Gastroesophageal sphincter (tissue), 4 donors: ENCODE measurements at regions not wholly inside any gene's neighbourhood (a gene's known extent, or its start where the extent isn't known, plus 50 kb on each side); places are given as distances from the start of the nearest gene placed in this dataset.

Experiments
- ATAC-seq: fragments of 150-250 bp; one replicate; pipeline ENCODE4 v1.9.1; 2016; ENCODE audit warnings: mild to moderate bottlenecking, moderate library complexity
- H3K27ac ChIP-seq, 4 donors: fragments of 200-600 bp; sonication (generic) in 3 of 4; 1 replicate in 3 of 4; 2 replicates in 1 of 4; pipeline ENCODE4 v1.5.1; 2016 to 2019
- H3K27me3 ChIP-seq: fragments of 200-600 bp; sonication (generic); one replicate; pipeline ENCODE4 v1.5.1; 2019
- H3K36me3 ChIP-seq, 2 donors: fragments of 200-600 bp; sonication (generic); one replicate each; pipeline ENCODE4 v1.5.1; 2019; ENCODE audit warnings: control low read depth in 1 of 2
- H3K4me1 ChIP-seq, 3 donors: fragments of 200-600 bp; sonication (generic); 1 replicate in 2 of 3; 2 replicates in 1 of 3; pipeline ENCODE4 v1.5.1; 2016 to 2019; ENCODE audit warnings: control low read depth in 2 of 3
- H3K4me3 ChIP-seq, 2 donors: fragments of 200-600 bp; sonication (generic); one replicate each; pipeline ENCODE4 v1.5.1; 2019; ENCODE audit warnings: mild to moderate bottlenecking in 1 of 2, moderate library complexity in 1 of 2
- H3K9me3 ChIP-seq, 3 donors: fragments of 200-600 bp; sonication (generic); one replicate each; pipeline ENCODE4 v1.5.1; 2017 to 2019; ENCODE audit warnings: control low read depth in 2 of 3
- CTCF ChIP-seq, 4 experiments: fragments of 200-600 bp in 2 of 4; fragments of 450-650 bp in 2 of 4; sonication (generic) in 1 of 4; IDR thresholded peaks; one replicate each; pipeline ENCODE4 v1.5.1; 2017 to 2019; ENCODE audit warnings: antibody characterized with exemption in 4 of 4, mild to moderate bottlenecking in 2 of 4, moderate library complexity in 2 of 4
- EP300 ChIP-seq: sonication (generic); formaldehyde crosslinking; IDR thresholded peaks from one replicate; pipeline ENCODE4 v1.6.1; 2017; ENCODE audit warnings: antibody characterized with exemption, mild to moderate bottlenecking
- POLR2A ChIP-seq, 2 donors: fragments of 450-650 bp; IDR thresholded peaks; one replicate each; pipeline ENCODE4 v1.6.1; 2017; ENCODE audit warnings: antibody characterized with exemption in 2 of 2, mild to moderate bottlenecking in 2 of 2, moderate library complexity in 1 of 2
- POLR2AphosphoS5 ChIP-seq: sonication (generic); formaldehyde crosslinking; IDR thresholded peaks from one replicate; pipeline ENCODE4 v1.6.1; 2017; ENCODE audit warnings: antibody characterized with exemption
- WGBS, 2 donors: methylation state at CpG; one replicate each; pipeline ENCODE4 v1.1.5; 2018; ENCODE audit warnings: low coverage in 1 of 2; 5-methylcytosine and 5-hydroxymethylcytosine counted together

- Histone ChIP-seq H3K27me3 (no peaks in the 10 kb centered on the region), H3K4me3 (no peak overlapping the region), H3K9me3 (no peaks in the 10 kb centered on the region), H3K4me1 (no peaks in the 10 kb centered on the region), H3K27ac (no peak overlapping the region), H3K36me3 (peaks cover 0 to 10% of the 10 kb centered on the region in 2 donors)
- WGBS, 2 donors = 30 to 68% methylated on average over 3 of the region's 3 CpGs
- no peak for TF ChIP-seq POLR2A (IDR thresholded peaks at IDR 0.05)
- TF ChIP-seq POLR2AphosphoS5 = no peak
- no peak for TF ChIP-seq EP300
- no peak for TF ChIP-seq CTCF (IDR thresholded peaks at IDR 0.05)
- no peak for ATAC-seq
Measured at GRCh38 chrX:55149242-55149641, 60.4 kb downstream of the PAGE2 start.

- Histone ChIP-seq H3K27me3 (no peaks in the 10 kb centered on the region), H3K27ac (no peak overlapping the region), H3K9me3 (no peaks in the 10 kb centered on the region), H3K36me3 (peaks cover 0 to 9% of the 10 kb centered on the region in 2 donors), H3K4me1 (no peaks in the 10 kb centered on the region), H3K4me3 (no peak overlapping the region)
- TF ChIP-seq EP300 = no peak
- no peak for TF ChIP-seq CTCF (IDR thresholded peaks at IDR 0.05)
- TF ChIP-seq POLR2AphosphoS5 = no peak
- no peak for TF ChIP-seq POLR2A (IDR thresholded peaks at IDR 0.05)
- no peak for ATAC-seq
- 79 to 96% methylated on average over 5 of the region's 5 CpGs for WGBS, 2 donors
Measured at GRCh38 chrX:55151199-55151598, 62.4 kb downstream of the PAGE2 start.

GRCh38 chrX:55159551-55159950 is 60.6 kb upstream of the PAGE5 start:
- no peaks in the 10 kb centered on the region for H3K27me3 ChIP-seq
- H3K4me3 ChIP-seq = no peak overlapping the region
- ATAC-seq = no peak
- peaks cover 0 to 9% (median 0%) of the 10 kb centered on the region in 3 donors for H3K4me1 ChIP-seq
- 57 to 61% methylated on average over 3 of the region's 3 CpGs for WGBS, 2 donors
- H3K36me3 ChIP-seq = peaks cover 0 to 9% of the 10 kb centered on the region in 2 donors
- TF ChIP-seq CTCF (IDR thresholded peaks at IDR 0.05) (no peak), POLR2AphosphoS5 (no peak), POLR2A (IDR thresholded peaks at IDR 0.05) (no peak), EP300 (no peak)
- H3K9me3 ChIP-seq = no peaks in the 10 kb centered on the region
- H3K27ac ChIP-seq = peak overlapping the region in 1 of 4 donors; percentile 89

GRCh38 chrX:55160685-55161552 is 59.2 kb upstream of the PAGE5 start:
- WGBS, 2 donors = 0 to 23% methylated on average over 4 to 17 of the region's 63 CpGs
- H3K4me1 ChIP-seq = peaks cover 0 to 9% (median 0%) of the 10 kb centered on the region in 3 donors
- peak; percentile 98 for ATAC-seq

More at GRCh38 chrX:55160685-55161552, 59.2 kb upstream of the PAGE5 start:
- Histone ChIP-seq H3K36me3 (no peaks in the 10 kb centered on the region), H3K9me3 (no peaks in the 10 kb centered on the region), H3K27ac (peak overlapping the region; percentile 81 to 94 (median 90)), H3K27me3 (no peaks in the 10 kb centered on the region), H3K4me3 (peak overlapping the region; percentile 56 to 60)
- TF ChIP-seq POLR2A (IDR thresholded peaks at IDR 0.05) = peak; percentile 75 to 81
- TF ChIP-seq POLR2AphosphoS5 = peak; percentile 78
- TF ChIP-seq EP300 = no peak
- TF ChIP-seq CTCF (IDR thresholded peaks at IDR 0.05) = peak in 2 of 4 experiments; percentile 15 to 55
